ENCODE measurements at regions not wholly inside any gene's neighbourhood (a gene's known extent, or its start where the extent isn't known, plus 50 kb on each side); places are given as distances from the start of the nearest gene placed in this dataset.

GRCh38 chr6:14705841-14706377, 540.0 kb upstream of the JARID2 start:
- ATAC-seq (ENCODE audit: low FRiP score) (no peak), DNase-seq (ENCODE audit: low spot score) (no peak)
- TF ChIP-seq CTCF (IDR thresholded peaks at IDR 0.05), result no peak

- DNase-seq (ENCODE audit: low spot score) (peak; percentile 64), ATAC-seq (ENCODE audit: low FRiP score) (peak; percentile 96)
- no peak for TF ChIP-seq CTCF (IDR thresholded peaks at IDR 0.05)
Observed at GRCh38 chr6:14706378-14706929, 539.4 kb upstream of the JARID2 start.

- DNase-seq (ENCODE audit: low spot score) (no peak), ATAC-seq (ENCODE audit: low FRiP score) (no peak)
- TF ChIP-seq CTCF (IDR thresholded peaks at IDR 0.05), result no peak
Observed at GRCh38 chr6:14707276-14707675, 538.6 kb upstream of the JARID2 start.

- TF ChIP-seq CTCF (IDR thresholded peaks at IDR 0.05), result no peak
- ATAC-seq (ENCODE audit: low FRiP score), result no peak
- DNase-seq (ENCODE audit: low spot score), result no peak
Observed at GRCh38 chr6:14707971-14708465, 537.9 kb upstream of the JARID2 start.

GRCh38 chr6:14709066-14709670, 536.7 kb upstream of the JARID2 start:
- TF ChIP-seq CTCF (IDR thresholded peaks at IDR 0.05), result no peak
- no peak for DNase-seq (ENCODE audit: low spot score)
- ATAC-seq (ENCODE audit: low FRiP score), result no peak

- DNase-seq (ENCODE audit: low spot score), result no peak
- ATAC-seq (ENCODE audit: low FRiP score), result no peak
- no peak for TF ChIP-seq CTCF (IDR thresholded peaks at IDR 0.05)
Observed at GRCh38 chr6:14709900-14710299, 536.0 kb upstream of the JARID2 start.

- TF ChIP-seq CTCF (IDR thresholded peaks at IDR 0.05), result no peak
- DNase-seq (ENCODE audit: low spot score), result no peak
- no peak for ATAC-seq (ENCODE audit: low FRiP score)
Observed at GRCh38 chr6:14710421-14710820, 535.4 kb upstream of the JARID2 start.

Measured in omental fat pad (tissue), 3 donors.